ACC112 (cell line): ENCODE measurements at regions not wholly inside any gene's neighbourhood (a gene's known extent, or its start where the extent isn't known, plus 50 kb on each side); places are given as distances from the start of the nearest gene placed in this dataset.
"Not testable (repeated sequence)": the region's sequence is repeated elsewhere in the genome, so short reads cannot be mapped to it uniquely, and the experiment has no call there.

ENCODE experiments used
- H2AFZ ChIP-seq: fragments of 200-600 bp; sonication (generic); one replicate; pipeline ENCODE4 v1.6.0; 2017; ENCODE audit warnings: antibody characterized with exemption, low read length; ENCODE audit not compliant: unreplicated experiment
- H3K27ac ChIP-seq: fragments of 200-600 bp; sonication (generic); 2 replicates; pipeline ENCODE4 v1.5.1; 2014; ENCODE audit warnings: low read depth, mild to moderate bottlenecking, antibody characterized with exemption, low read length, moderate library complexity
- H3K27me3 ChIP-seq: fragments of 200-600 bp; sonication (generic); 2 replicates; pipeline ENCODE4 v1.6.1; 2014; ENCODE audit warnings: mild to moderate bottlenecking, antibody characterized with exemption, low read length, moderate library complexity, mixed read lengths; ENCODE audit not compliant: insufficient read depth
- H3K36me3 ChIP-seq: fragments of 200-600 bp; sonication (generic); 2 replicates; pipeline ENCODE4 v1.6.1; 2016; ENCODE audit warnings: mild to moderate bottlenecking, antibody characterized with exemption, low read length, moderate library complexity, mixed read lengths; ENCODE audit not compliant: insufficient read depth
- H3K4me1 ChIP-seq: fragments of 200-600 bp; sonication (generic); one replicate; pipeline ENCODE4 v1.6.1; 2016; ENCODE audit warnings: low read length, mixed read lengths; ENCODE audit not compliant: insufficient read depth, unreplicated experiment, control insufficient read depth
- H3K4me3 ChIP-seq: fragments of 200-600 bp; sonication (generic); 2 replicates; pipeline ENCODE4 v1.5.1; 2014; ENCODE audit warnings: mild to moderate bottlenecking, low read depth, low read length
- H3K79me2 ChIP-seq: fragments of 200-600 bp; sonication (generic); one replicate; pipeline ENCODE4 v1.6.0; 2016; ENCODE audit warnings: low read length; ENCODE audit not compliant: control insufficient read depth, unreplicated experiment, insufficient read depth

DNA sequence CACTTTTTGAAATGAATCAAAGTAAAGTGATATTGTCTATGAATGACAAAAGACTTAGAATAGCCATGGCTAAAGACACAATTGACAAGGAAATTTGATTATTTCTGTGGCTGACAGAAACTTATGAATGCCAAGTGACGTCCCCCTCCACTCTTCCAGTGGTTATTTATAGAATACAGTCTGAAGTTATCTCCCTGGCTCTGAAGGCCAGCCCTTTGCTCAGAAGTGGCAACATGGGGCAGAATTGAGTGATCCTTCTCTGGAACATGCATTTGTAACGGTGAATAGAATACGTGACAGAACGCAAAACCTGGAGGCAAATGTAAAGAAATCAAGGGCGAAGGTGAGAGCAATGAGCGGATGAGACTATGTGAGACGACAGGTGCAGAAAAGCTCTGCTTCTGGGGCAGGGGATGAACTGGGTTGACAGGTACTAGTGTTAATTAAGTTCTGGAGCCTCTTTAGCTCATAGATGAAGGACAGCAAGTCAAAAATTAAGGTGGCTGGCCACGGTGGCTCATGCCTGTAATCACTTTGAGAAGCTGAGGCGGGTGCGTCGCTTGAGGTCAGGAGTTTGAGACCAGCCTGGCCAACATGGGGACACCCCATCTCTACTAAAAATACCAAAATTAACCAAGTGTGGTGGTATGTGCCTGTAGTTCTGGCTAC, 585.7 kb upstream of the B3GAT1 start:
- Histone ChIP-seq H3K79me2 (no peaks in the 10 kb centered on the region), H3K27ac (no peak overlapping the region), H3K36me3 (no peaks in the 10 kb centered on the region), H3K27me3 (no peaks in the 10 kb centered on the region), H2AFZ (no peak overlapping the region), H3K4me3 (no peak overlapping the region), H3K4me1 (no peaks in the 10 kb centered on the region)

DNA sequence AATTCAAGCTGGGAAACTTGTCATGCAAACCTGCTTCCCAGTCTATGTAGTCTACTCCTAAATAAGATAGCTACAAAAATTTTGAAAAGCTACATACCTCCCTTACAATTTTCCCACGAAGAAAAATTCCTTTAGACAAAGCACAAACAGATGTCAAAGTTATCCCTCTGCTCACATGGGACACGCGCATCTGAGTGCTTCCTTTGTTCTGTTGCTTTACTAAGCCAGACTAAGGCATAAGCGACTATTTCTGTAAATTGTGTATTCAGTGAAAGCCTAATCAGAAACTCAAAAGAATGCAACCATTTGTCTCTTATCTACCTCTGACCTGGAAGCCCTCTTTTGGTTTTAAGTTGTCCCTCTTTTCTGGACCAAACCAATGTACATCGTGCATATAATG, 583.7 kb upstream of the B3GAT1 start:
- H3K27me3 ChIP-seq = no peaks in the 10 kb centered on the region
- no peaks in the 10 kb centered on the region for H3K4me1 ChIP-seq
- H3K27ac ChIP-seq = no peak overlapping the region
- no peaks in the 10 kb centered on the region for H3K36me3 ChIP-seq
- H3K4me3 ChIP-seq = no peak overlapping the region
- no peak overlapping the region for H2AFZ ChIP-seq
- H3K79me2 ChIP-seq = no peaks in the 10 kb centered on the region

GRCh38 chr11:134994431-134994830, 582.4 kb upstream of the B3GAT1 start:
- Histone ChIP-seq H3K4me1 (no peaks in the 10 kb centered on the region), H3K4me3 (no peak overlapping the region), H3K36me3 (no peaks in the 10 kb centered on the region), H2AFZ (no peak overlapping the region), H3K79me2 (no peaks in the 10 kb centered on the region), H3K27me3 (no peaks in the 10 kb centered on the region), H3K27ac (no peak overlapping the region)

- no peaks in the 10 kb centered on the region for H3K79me2 ChIP-seq
- no peaks in the 10 kb centered on the region for H3K27me3 ChIP-seq
- no peak overlapping the region for H3K4me3 ChIP-seq
- no peaks in the 10 kb centered on the region for H3K36me3 ChIP-seq
- H2AFZ ChIP-seq = no peak overlapping the region
- no peak overlapping the region for H3K27ac ChIP-seq
- no peaks in the 10 kb centered on the region for H3K4me1 ChIP-seq
Measured at GRCh38 chr11:134993691-134994243, 581.7 kb upstream of the B3GAT1 start.

DNA sequence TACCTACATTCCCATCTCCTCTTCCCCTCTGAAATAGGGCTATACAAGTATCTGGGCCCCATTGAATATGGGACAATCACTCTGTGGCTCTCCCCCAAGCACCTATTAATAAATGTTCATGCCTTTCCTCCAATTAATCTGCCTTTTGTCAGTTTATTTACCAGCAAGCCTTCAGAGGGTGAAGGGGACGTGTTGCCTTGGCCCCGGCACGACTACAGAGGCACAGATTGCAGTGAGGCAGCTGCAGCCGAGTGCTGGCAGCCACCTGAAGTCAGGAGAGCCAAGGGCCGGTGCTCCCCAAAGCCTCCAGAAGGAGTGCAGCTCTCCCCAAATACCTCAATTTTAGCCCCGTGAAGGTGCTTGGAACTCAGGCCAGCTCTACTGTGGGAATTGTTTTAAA, 580.9 kb upstream of the B3GAT1 start:
- H3K79me2 ChIP-seq = no peaks in the 10 kb centered on the region
- H3K4me1 ChIP-seq = no peaks in the 10 kb centered on the region
- no peak overlapping the region for H3K4me3 ChIP-seq
- no peaks in the 10 kb centered on the region for H3K27me3 ChIP-seq
- no peak overlapping the region for H3K27ac ChIP-seq
- H3K36me3 ChIP-seq = no peaks in the 10 kb centered on the region
- H2AFZ ChIP-seq = no peak overlapping the region

- Histone ChIP-seq H3K27me3 (no peaks in the 10 kb centered on the region), H3K36me3 (no peaks in the 10 kb centered on the region), H2AFZ (no peak overlapping the region), H3K79me2 (no peaks in the 10 kb centered on the region), H3K4me1 (no peaks in the 10 kb centered on the region), H3K27ac (no peak overlapping the region), H3K4me3 (no peak overlapping the region)
Measured at GRCh38 chr11:134988495-134988894, 576.5 kb upstream of the B3GAT1 start.

- Histone ChIP-seq H3K27me3 (no peaks in the 10 kb centered on the region), H3K27ac (no peak overlapping the region), H2AFZ (no peak overlapping the region), H3K4me1 (no peaks in the 10 kb centered on the region), H3K79me2 (no peaks in the 10 kb centered on the region), H3K4me3 (no peak overlapping the region), H3K36me3 (no peaks in the 10 kb centered on the region)
Measured at GRCh38 chr11:134987822-134988221, 575.8 kb upstream of the B3GAT1 start.

- no peak overlapping the region for H3K27ac ChIP-seq
- H3K4me3 ChIP-seq = no peak overlapping the region
- no peaks in the 10 kb centered on the region for H3K36me3 ChIP-seq
- no peaks in the 10 kb centered on the region for H3K79me2 ChIP-seq
- no peaks in the 10 kb centered on the region for H3K4me1 ChIP-seq
- H2AFZ ChIP-seq = no peak overlapping the region
- no peaks in the 10 kb centered on the region for H3K27me3 ChIP-seq
Measured at GRCh38 chr11:134987223-134987768, 575.3 kb upstream of the B3GAT1 start.

DNA sequence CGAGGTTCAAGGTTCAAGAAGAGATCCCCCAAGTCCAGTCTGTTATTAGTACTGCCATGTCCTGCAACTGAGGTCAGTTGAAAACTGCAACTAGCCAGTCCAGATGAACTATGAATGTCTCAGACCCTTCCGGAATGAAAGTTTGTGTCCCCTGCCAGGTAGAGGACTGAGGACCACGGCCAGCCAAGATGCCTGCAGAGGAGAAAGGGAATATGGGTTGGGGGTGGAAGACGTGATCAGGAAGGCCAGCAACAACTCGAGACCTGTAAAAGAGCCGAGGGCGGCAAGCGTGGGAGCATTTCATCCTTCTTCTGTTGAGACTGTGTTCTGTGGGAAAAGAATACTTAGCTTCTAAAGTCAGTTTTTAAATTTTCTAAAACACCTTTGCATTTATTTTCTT, 572.4 kb upstream of the B3GAT1 start:
- Histone ChIP-seq H3K27me3 (no peaks in the 10 kb centered on the region), H2AFZ (no peak overlapping the region), H3K4me3 (no peak overlapping the region), H3K36me3 (no peaks in the 10 kb centered on the region), H3K27ac (no peak overlapping the region), H3K4me1 (no peaks in the 10 kb centered on the region), H3K79me2 (no peaks in the 10 kb centered on the region)

DNA sequence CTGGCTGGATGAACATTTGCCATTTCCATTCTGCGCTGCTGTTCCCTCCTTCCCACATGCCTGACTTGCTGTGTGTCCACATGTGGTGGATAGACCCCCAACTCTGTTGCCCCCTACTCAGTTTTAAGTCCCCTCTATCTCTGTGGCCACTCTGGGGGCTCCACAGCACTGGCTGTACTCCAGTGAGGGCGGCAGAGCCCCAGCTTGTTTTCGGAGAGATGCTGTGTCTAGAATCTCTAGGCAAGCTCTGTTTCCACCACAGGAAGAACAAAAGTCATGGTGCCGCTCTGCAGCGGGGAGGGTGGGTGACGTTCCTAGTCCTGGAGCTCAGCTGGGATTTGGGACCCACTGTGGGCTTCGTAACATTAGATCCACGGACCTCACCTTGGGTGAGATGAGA, 570.4 kb upstream of the B3GAT1 start:
- H3K27me3 ChIP-seq, H2AFZ ChIP-seq, H3K4me1 ChIP-seq, H3K27ac ChIP-seq, H3K4me3 ChIP-seq, H3K79me2 ChIP-seq, H3K36me3 ChIP-seq: not testable (repeated sequence)

DNA sequence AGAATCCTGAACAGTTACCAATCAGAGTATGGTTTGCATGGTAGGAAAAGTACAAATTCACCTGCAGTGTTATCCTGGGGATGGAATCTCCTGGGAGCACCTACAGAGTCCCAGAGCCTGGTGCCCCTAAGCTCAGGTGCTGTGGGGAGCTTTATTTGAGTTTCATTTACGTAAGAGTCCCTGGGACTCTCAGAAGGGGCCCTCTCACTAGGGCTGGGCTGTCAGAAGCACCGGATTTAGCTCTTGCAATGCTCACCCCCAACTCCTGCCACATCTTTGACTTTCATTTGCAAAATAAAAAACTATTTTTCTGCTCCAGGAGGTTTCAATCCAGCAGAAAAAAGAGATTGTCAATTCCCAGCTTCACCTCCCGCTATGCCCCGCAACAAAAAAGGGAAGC, 569.8 kb upstream of the B3GAT1 start:
- Histone ChIP-seq H3K27ac (no peak overlapping the region), H3K4me1 (no peaks in the 10 kb centered on the region), H3K4me3 (no peak overlapping the region), H3K36me3 (no peaks in the 10 kb centered on the region), H3K27me3 (no peaks in the 10 kb centered on the region), H2AFZ (no peak overlapping the region), H3K79me2 (no peaks in the 10 kb centered on the region)
